Body of pancreas (tissue), 4 donors: ENCODE measurements at regions not wholly inside any gene's neighbourhood (a gene's known extent, or its start where the extent isn't known, plus 50 kb on each side); places are given as distances from the start of the nearest gene placed in this dataset.

Source experiments
- POLR2A ChIP-seq, 3 donors: fragments of 450-650 bp; IDR thresholded peaks; one replicate each; pipeline ENCODE4 v1.6.1; 2016; ENCODE audit warnings: antibody characterized with exemption in 3 of 3, mild to moderate bottlenecking in 2 of 3
- TF ChIP-seq, protein P1 (sequence below), 7 experiments: fragments of 450-650 bp in 4 of 7; fragments of 200-600 bp in 3 of 7; sonication (generic) in 3 of 7; IDR thresholded peaks; one replicate each; pipeline ENCODE4 v1.5.1; 2016 to 2019; ENCODE audit warnings: antibody characterized with exemption in 7 of 7

DNA sequence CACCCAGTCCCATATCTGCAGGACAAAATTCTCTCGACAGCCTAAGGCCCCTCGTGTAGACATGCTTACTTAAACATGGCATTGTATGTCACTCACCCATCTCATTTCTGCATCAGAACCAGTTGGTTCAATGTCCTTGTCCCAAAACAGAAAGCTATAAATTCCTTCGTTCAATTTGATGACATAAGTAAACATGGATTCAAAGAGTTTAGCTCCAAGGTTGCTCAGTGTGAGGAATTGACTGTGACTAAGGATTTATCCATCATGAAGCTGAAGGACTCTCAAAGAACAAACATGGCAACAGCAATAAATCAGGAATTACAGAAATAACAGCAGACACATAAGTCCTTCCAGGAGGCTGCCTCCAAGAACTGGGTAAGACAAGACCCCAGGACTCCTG is 237.2 kb downstream of the TOMM20 start:
- TF ChIP-seq, protein P1, sequence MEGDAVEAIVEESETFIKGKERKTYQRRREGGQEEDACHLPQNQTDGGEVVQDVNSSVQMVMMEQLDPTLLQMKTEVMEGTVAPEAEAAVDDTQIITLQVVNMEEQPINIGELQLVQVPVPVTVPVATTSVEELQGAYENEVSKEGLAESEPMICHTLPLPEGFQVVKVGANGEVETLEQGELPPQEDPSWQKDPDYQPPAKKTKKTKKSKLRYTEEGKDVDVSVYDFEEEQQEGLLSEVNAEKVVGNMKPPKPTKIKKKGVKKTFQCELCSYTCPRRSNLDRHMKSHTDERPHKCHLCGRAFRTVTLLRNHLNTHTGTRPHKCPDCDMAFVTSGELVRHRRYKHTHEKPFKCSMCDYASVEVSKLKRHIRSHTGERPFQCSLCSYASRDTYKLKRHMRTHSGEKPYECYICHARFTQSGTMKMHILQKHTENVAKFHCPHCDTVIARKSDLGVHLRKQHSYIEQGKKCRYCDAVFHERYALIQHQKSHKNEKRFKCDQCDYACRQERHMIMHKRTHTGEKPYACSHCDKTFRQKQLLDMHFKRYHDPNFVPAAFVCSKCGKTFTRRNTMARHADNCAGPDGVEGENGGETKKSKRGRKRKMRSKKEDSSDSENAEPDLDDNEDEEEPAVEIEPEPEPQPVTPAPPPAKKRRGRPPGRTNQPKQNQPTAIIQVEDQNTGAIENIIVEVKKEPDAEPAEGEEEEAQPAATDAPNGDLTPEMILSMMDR (IDR thresholded peaks at IDR 0.05) = no peak
- TF ChIP-seq POLR2A (IDR thresholded peaks at IDR 0.05) = no peak
